Cardiac muscle cell (in vitro differentiated cells and primary cell): ENCODE measurements at regions not wholly inside any gene's neighbourhood (a gene's known extent, or its start where the extent isn't known, plus 50 kb on each side); places are given as distances from the start of the nearest gene placed in this dataset.

Experiments
- DNase-seq, 2 donors: peaks; one replicate each; pipeline versions ENCODE4 v3.0.0 to v3.0.0-alpha.2; 2010 to 2017; ENCODE audit warnings: low read depth in 1 of 2, low spot score in 1 of 2
- H3K27ac ChIP-seq: fragments of 200-600 bp; sonication (generic); 2 replicates; pipeline ENCODE4 v1.5.1; 2016
- H3K27me3 ChIP-seq: fragments of 200-600 bp; sonication (generic); 2 replicates; pipeline ENCODE4 v1.6.0; 2016; ENCODE audit warnings: control low read depth
- H3K36me3 ChIP-seq: fragments of 200-600 bp; sonication (generic); 2 replicates; pipeline ENCODE4 v1.5.1; 2016; ENCODE audit warnings: control low read depth
- H3K4me1 ChIP-seq: fragments of 200-600 bp; sonication (generic); 2 replicates; pipeline ENCODE4 v1.8.1; 2017; ENCODE audit warnings: low read depth, mild to moderate bottlenecking, mixed run types
- H3K4me3 ChIP-seq: fragments of 200-600 bp; sonication (generic); 2 replicates; pipeline ENCODE4 v1.5.1; 2016; ENCODE audit warnings: mild to moderate bottlenecking
- H3K9me3 ChIP-seq: fragments of 200-600 bp; sonication (generic); 2 replicates; pipeline ENCODE4 v1.5.1; 2017; ENCODE audit warnings: low read depth, mild to moderate bottlenecking, control low read depth
- TF ChIP-seq, protein P1 (sequence below): IDR thresholded peaks from 2 replicates; pipeline ENCODE4 v1.5.1; 2012; ENCODE audit warnings: low read depth, mild to moderate bottlenecking, low read length

DNA sequence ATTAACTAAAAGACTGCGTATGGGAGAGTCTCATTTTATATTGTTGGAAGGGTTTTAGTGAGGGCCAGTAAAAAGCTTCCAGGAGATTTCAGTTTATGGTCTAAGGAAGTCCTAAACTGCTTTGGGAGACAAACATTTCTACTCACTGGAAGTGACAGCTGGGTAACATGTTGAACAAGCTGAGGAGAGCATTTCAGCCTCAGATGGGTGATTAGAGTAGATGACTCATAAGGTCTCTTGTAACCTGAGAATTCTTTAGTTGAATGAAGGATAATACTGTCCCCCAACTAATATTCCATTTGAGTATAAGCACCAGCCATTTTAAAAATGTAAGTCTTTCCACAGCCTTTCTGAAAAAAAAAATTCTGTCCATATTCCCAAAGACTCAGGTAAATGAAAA lies 218.0 kb upstream of the C9orf72 start:
- H3K9me3 ChIP-seq: no peaks in the 10 kb centered on the region
- H3K36me3 ChIP-seq: no peaks in the 10 kb centered on the region
- no peaks in the 10 kb centered on the region for H3K27me3 ChIP-seq
- TF ChIP-seq, protein P1, sequence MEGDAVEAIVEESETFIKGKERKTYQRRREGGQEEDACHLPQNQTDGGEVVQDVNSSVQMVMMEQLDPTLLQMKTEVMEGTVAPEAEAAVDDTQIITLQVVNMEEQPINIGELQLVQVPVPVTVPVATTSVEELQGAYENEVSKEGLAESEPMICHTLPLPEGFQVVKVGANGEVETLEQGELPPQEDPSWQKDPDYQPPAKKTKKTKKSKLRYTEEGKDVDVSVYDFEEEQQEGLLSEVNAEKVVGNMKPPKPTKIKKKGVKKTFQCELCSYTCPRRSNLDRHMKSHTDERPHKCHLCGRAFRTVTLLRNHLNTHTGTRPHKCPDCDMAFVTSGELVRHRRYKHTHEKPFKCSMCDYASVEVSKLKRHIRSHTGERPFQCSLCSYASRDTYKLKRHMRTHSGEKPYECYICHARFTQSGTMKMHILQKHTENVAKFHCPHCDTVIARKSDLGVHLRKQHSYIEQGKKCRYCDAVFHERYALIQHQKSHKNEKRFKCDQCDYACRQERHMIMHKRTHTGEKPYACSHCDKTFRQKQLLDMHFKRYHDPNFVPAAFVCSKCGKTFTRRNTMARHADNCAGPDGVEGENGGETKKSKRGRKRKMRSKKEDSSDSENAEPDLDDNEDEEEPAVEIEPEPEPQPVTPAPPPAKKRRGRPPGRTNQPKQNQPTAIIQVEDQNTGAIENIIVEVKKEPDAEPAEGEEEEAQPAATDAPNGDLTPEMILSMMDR: no peak
- H3K4me1 ChIP-seq: no peaks in the 10 kb centered on the region
- H3K4me3 ChIP-seq: no peak overlapping the region
- no peak for DNase-seq
- no peak overlapping the region for H3K27ac ChIP-seq

DNA sequence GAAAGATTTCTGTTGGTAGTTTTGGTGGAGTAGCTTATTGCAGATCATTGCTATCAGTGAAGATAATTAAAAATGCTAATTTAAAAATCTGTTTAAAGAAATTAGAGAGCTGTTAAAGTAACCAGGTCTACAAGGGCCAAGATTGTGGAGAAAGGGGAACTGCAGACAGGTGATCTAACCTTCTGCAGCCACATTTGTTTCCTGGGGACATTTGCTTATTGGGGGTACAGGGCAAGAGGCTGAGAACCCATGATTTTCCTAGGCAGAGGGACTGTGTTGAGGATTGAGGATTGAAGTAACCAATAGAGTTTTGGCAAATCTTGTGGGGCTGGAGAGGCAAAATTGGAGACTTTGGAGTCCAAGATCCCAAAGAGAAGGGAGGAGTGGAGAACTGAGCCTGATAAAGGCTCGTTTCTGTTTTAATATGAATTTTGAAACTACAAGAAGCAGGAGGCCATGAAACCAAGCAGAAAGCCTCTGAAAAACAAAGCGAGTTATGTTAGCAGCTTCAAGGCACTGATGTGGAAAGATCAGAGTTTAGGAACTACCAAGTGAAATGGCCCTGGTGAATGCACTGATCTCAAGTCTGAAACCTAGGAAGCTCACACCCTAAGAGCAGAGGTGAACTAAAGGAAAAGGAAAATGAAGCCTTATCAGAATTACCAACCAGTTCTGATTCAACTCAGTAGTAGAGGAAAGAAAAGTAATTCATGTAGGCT lies 219.8 kb upstream of the C9orf72 start:
- Histone ChIP-seq H3K36me3 (no peaks in the 10 kb centered on the region), H3K27me3 (no peaks in the 10 kb centered on the region), H3K9me3 (no peaks in the 10 kb centered on the region), H3K4me1 (no peaks in the 10 kb centered on the region), H3K27ac (no peak overlapping the region), H3K4me3 (no peak overlapping the region)
- TF ChIP-seq, protein P1: no peak
- no peak for DNase-seq

DNA sequence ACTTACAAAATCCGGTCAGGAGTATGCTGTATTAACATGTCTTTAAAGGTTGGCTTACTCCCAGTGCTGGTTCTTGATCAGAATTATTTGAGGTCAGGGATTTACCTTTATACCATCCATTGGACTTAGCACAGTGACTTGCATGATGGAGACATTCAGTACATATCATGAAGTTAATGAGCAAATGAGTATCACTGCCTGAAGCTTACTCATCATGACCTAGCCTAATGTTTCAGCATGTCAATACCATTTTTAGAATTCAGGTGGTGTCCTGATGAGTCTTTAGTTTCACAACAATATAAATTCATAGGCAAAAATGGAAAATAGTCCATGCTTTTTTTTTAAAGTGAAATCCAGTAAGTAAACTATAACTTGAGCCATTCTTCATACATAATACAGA lies 226.0 kb upstream of the C9orf72 start:
- TF ChIP-seq, protein P1: no peak
- Histone ChIP-seq H3K36me3 (no peaks in the 10 kb centered on the region), H3K27ac (no peak overlapping the region), H3K9me3 (no peaks in the 10 kb centered on the region), H3K27me3 (no peaks in the 10 kb centered on the region), H3K4me1 (no peaks in the 10 kb centered on the region), H3K4me3 (no peak overlapping the region)
- no peak for DNase-seq

DNA sequence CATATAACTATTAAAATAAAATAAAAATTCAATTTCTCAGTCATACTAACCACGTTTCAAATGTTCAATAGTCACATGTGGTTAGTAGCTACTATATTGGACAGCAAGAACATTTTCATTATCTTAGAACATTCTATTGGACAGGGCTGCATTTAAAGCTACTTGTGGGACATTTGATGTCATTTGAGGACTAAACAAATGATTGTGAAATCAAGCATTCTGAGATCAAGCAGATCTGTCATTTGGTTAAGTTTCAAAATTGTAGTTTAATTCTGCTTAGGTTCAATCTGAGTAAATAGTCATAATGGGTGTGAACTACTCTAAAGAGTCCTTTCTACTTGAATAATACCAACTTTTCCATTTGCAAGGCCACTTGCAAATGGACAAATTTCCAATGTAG lies 226.9 kb upstream of the C9orf72 start:
- Histone ChIP-seq H3K4me3 (no peak overlapping the region), H3K4me1 (no peaks in the 10 kb centered on the region), H3K27me3 (no peaks in the 10 kb centered on the region), H3K27ac (no peak overlapping the region), H3K36me3 (no peaks in the 10 kb centered on the region), H3K9me3 (no peaks in the 10 kb centered on the region)
- DNase-seq: no peak
- TF ChIP-seq, protein P1: no peak

GRCh38 chr9:27800692-27801370 lies 227.6 kb upstream of the C9orf72 start:
- Histone ChIP-seq H3K27me3 (no peaks in the 10 kb centered on the region), H3K27ac (no peak overlapping the region), H3K4me3 (no peak overlapping the region), H3K4me1 (no peaks in the 10 kb centered on the region), H3K9me3 (no peaks in the 10 kb centered on the region), H3K36me3 (no peaks in the 10 kb centered on the region)
- TF ChIP-seq, protein P1: no peak
- DNase-seq: no peak
